ENCODE measurements at regions not wholly inside any gene's neighbourhood (a gene's known extent, or its start where the extent isn't known, plus 50 kb on each side); places are given as distances from the start of the nearest gene placed in this dataset.

GRCh38 chr10:16117305-16117695 is 257.0 kb upstream of the MINDY3 start:
- Histone ChIP-seq H3K18ac (ENCODE audit: low read depth in 1 of 2, low read length in 2 of 2) (no peak overlapping the region), H2AK5ac (ENCODE audit: low read length, severe bottlenecking) (no peak overlapping the region), H2BK120ac (ENCODE audit: low read depth, low read length) (no peak overlapping the region), H3K14ac (ENCODE audit: low read length in 2 of 2) (no peak overlapping the region), H3K9me3 (ENCODE audit: control insufficient read depth, low read length) (no peaks in the 10 kb centered on the region), H3K36me3 (ENCODE audit: control insufficient read depth in 1 of 2, insufficient read depth in 2 of 2, low read depth in 1 of 2, low read length in 2 of 2) (no peaks in the 10 kb centered on the region), H3K4me3 (ENCODE audit: insufficient read depth in 1 of 2, low read depth in 1 of 2, low read length in 2 of 2) (no peak overlapping the region), H3K27ac (ENCODE audit: low read length, poor library complexity, severe bottlenecking) (no peak overlapping the region), H3K4ac (ENCODE audit: low read depth in 1 of 2, low read length in 2 of 2) (no peak overlapping the region), H3K27me3 (ENCODE audit: control insufficient read depth in 1 of 2, insufficient read depth in 1 of 2, low read length in 2 of 2) (peaks cover 0 to 2% of the 10 kb centered on the region in 2 experiments), H4K8ac (ENCODE audit: low read length) (no peak overlapping the region), H2AFZ (ENCODE audit: low read depth, low read length) (no peak overlapping the region), H3K23ac (ENCODE audit: low read length in 2 of 2) (no peak overlapping the region), H2BK15ac (ENCODE audit: low read depth, poor library complexity, severe bottlenecking) (no peak overlapping the region), H4K91ac (ENCODE audit: low read length) (no peak overlapping the region), H3K9ac (ENCODE audit: low read length) (no peak overlapping the region), H3K4me2 (ENCODE audit: low read length, poor library complexity, severe bottlenecking) (no peak overlapping the region), H2BK5ac (ENCODE audit: low read depth, low read length, poor library complexity, severe bottlenecking) (no peak overlapping the region), H3K4me1 (ENCODE audit: control insufficient read depth, insufficient read depth, low read depth, low read length) (no peaks in the 10 kb centered on the region), H3K79me1 (replicated peaks; ENCODE audit: low read length, poor library complexity, severe bottlenecking) (no peaks in the 10 kb centered on the region), H2BK12ac (ENCODE audit: low read length in 2 of 2) (no peak overlapping the region)
- DNase-seq = no peak
- no CpG with 5 or more reads among the region's 4 CpGs for WGBS

DNA sequence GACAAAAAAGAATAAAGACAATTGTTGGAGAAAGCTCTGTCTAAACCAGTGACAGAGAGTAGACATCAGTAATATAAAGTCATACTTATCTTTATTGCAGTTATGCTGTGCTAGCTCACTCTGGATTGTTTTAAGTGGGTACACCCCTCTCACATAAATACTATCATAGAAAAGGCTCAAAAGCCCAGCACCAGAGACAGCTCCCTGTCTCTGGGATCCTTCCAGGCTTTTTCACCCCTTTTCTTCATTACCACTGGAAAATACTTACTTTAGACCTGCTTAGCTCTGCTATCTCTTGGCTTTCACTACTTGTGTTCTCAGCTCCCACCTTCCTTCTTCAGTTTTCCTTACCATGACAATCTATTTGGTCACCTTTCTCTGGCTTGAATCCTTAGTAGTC is 259.1 kb upstream of the MINDY3 start:
- Histone ChIP-seq H4K8ac (ENCODE audit: low read length) (no peak overlapping the region), H3K4me3 (ENCODE audit: insufficient read depth in 1 of 2, low read depth in 1 of 2, low read length in 2 of 2) (no peak overlapping the region), H3K4me1 (ENCODE audit: control insufficient read depth, insufficient read depth, low read depth, low read length) (no peaks in the 10 kb centered on the region), H4K91ac (ENCODE audit: low read length) (no peak overlapping the region), H2BK5ac (ENCODE audit: low read depth, low read length, poor library complexity, severe bottlenecking) (no peak overlapping the region), H2BK12ac (ENCODE audit: low read length in 2 of 2) (no peak overlapping the region), H3K9me3 (ENCODE audit: control insufficient read depth, low read length) (no peaks in the 10 kb centered on the region), H2AK5ac (ENCODE audit: low read length, severe bottlenecking) (no peak overlapping the region), H3K27ac (ENCODE audit: low read length, poor library complexity, severe bottlenecking) (no peak overlapping the region), H2BK15ac (ENCODE audit: low read depth, poor library complexity, severe bottlenecking) (no peak overlapping the region), H3K9ac (ENCODE audit: low read length) (no peak overlapping the region), H3K79me1 (replicated peaks; ENCODE audit: low read length, poor library complexity, severe bottlenecking) (no peaks in the 10 kb centered on the region), H3K4ac (ENCODE audit: low read depth in 1 of 2, low read length in 2 of 2) (no peak overlapping the region), H3K27me3 (ENCODE audit: control insufficient read depth in 1 of 2, insufficient read depth in 1 of 2, low read length in 2 of 2) (no peaks in the 10 kb centered on the region), H3K4me2 (ENCODE audit: low read length, poor library complexity, severe bottlenecking) (no peak overlapping the region), H3K36me3 (ENCODE audit: control insufficient read depth in 1 of 2, insufficient read depth in 2 of 2, low read depth in 1 of 2, low read length in 2 of 2) (no peaks in the 10 kb centered on the region), H3K23ac (ENCODE audit: low read length in 2 of 2) (no peak overlapping the region), H3K14ac (ENCODE audit: low read length in 2 of 2) (no peak overlapping the region), H3K18ac (ENCODE audit: low read depth in 1 of 2, low read length in 2 of 2) (no peak overlapping the region), H2BK120ac (ENCODE audit: low read depth, low read length) (no peak overlapping the region), H2AFZ (ENCODE audit: low read depth, low read length) (no peak overlapping the region)
- DNase-seq = no peak

DNA sequence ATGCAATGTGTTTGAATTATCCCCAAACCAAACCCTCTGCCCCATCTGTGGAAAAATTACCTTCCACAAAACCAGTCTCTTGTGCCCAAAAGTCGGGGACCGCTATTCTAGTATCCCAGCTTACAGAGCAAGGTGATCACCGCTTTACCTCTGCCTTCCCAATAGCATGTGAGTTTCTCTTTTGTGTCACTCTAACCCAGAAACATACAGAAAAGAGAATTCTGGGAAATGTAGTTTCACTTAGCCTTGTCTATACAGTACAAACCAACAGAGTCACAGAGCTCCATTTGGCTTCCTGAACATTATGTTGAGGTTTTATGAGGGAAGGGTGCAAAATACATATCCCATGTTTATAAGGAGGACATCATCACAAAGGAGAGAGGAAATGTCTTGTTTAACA is 260.3 kb upstream of the MINDY3 start:
- no peak overlapping the region for H3K4me2 ChIP-seq (ENCODE audit: low read length, poor library complexity, severe bottlenecking)
- no peaks in the 10 kb centered on the region for H3K79me1 ChIP-seq (replicated peaks; ENCODE audit: low read length, poor library complexity, severe bottlenecking)
- H2BK12ac ChIP-seq (ENCODE audit: low read length in 2 of 2) = no peak overlapping the region
- H4K91ac ChIP-seq (ENCODE audit: low read length) = no peak overlapping the region
- H3K9me3 ChIP-seq (ENCODE audit: control insufficient read depth, low read length) = no peaks in the 10 kb centered on the region
- no peak overlapping the region for H2AK5ac ChIP-seq (ENCODE audit: low read length, severe bottlenecking)
- H3K4me3 ChIP-seq (ENCODE audit: insufficient read depth in 1 of 2, low read depth in 1 of 2, low read length in 2 of 2) = no peak overlapping the region
- H3K27ac ChIP-seq (ENCODE audit: low read length, poor library complexity, severe bottlenecking) = no peak overlapping the region
- H2AFZ ChIP-seq (ENCODE audit: low read depth, low read length) = no peak overlapping the region
- H3K36me3 ChIP-seq (ENCODE audit: control insufficient read depth in 1 of 2, insufficient read depth in 2 of 2, low read depth in 1 of 2, low read length in 2 of 2) = no peaks in the 10 kb centered on the region
- H3K27me3 ChIP-seq (ENCODE audit: control insufficient read depth in 1 of 2, insufficient read depth in 1 of 2, low read length in 2 of 2) = no peaks in the 10 kb centered on the region
- 56% methylated on average over 3 of the region's 3 CpGs for WGBS
- no peak for DNase-seq
- H3K4me1 ChIP-seq (ENCODE audit: control insufficient read depth, insufficient read depth, low read depth, low read length) = no peaks in the 10 kb centered on the region
- H3K23ac ChIP-seq (ENCODE audit: low read length in 2 of 2) = no peak overlapping the region
- H2BK120ac ChIP-seq (ENCODE audit: low read depth, low read length) = no peak overlapping the region
- H4K8ac ChIP-seq (ENCODE audit: low read length) = no peak overlapping the region
- no peak overlapping the region for H2BK15ac ChIP-seq (ENCODE audit: low read depth, poor library complexity, severe bottlenecking)
- H2BK5ac ChIP-seq (ENCODE audit: low read depth, low read length, poor library complexity, severe bottlenecking) = no peak overlapping the region
- no peak overlapping the region for H3K4ac ChIP-seq (ENCODE audit: low read depth in 1 of 2, low read length in 2 of 2)
- no peak overlapping the region for H3K9ac ChIP-seq (ENCODE audit: low read length)
- no peak overlapping the region for H3K14ac ChIP-seq (ENCODE audit: low read length in 2 of 2)
- H3K18ac ChIP-seq (ENCODE audit: low read depth in 1 of 2, low read length in 2 of 2) = no peak overlapping the region

- no CpG with 5 or more reads among the region's 2 CpGs for WGBS
- no peak overlapping the region for H3K18ac ChIP-seq (ENCODE audit: low read depth in 1 of 2, low read length in 2 of 2)
Measured at GRCh38 chr10:16141499-16141898, 281.2 kb upstream of the MINDY3 start.

More at GRCh38 chr10:16141499-16141898, 281.2 kb upstream of the MINDY3 start:
- Histone ChIP-seq H2BK120ac (ENCODE audit: low read depth, low read length) (no peak overlapping the region), H3K4ac (ENCODE audit: low read depth in 1 of 2, low read length in 2 of 2) (no peak overlapping the region), H4K91ac (ENCODE audit: low read length) (no peak overlapping the region), H3K27ac (ENCODE audit: low read length, poor library complexity, severe bottlenecking) (no peak overlapping the region), H3K9me3 (ENCODE audit: control insufficient read depth, low read length) (peaks cover 4% of the 10 kb centered on the region), H3K4me3 (ENCODE audit: insufficient read depth in 1 of 2, low read depth in 1 of 2, low read length in 2 of 2) (no peak overlapping the region), H3K27me3 (ENCODE audit: control insufficient read depth in 1 of 2, insufficient read depth in 1 of 2, low read length in 2 of 2) (no peaks in the 10 kb centered on the region), H3K4me2 (ENCODE audit: low read length, poor library complexity, severe bottlenecking) (no peak overlapping the region), H2AFZ (ENCODE audit: low read depth, low read length) (no peak overlapping the region), H3K23ac (ENCODE audit: low read length in 2 of 2) (no peak overlapping the region), H3K9ac (ENCODE audit: low read length) (no peak overlapping the region), H2BK15ac (ENCODE audit: low read depth, poor library complexity, severe bottlenecking) (no peak overlapping the region), H2AK5ac (ENCODE audit: low read length, severe bottlenecking) (no peak overlapping the region), H2BK12ac (ENCODE audit: low read length in 2 of 2) (no peak overlapping the region), H2BK5ac (ENCODE audit: low read depth, low read length, poor library complexity, severe bottlenecking) (no peak overlapping the region), H4K8ac (ENCODE audit: low read length) (no peak overlapping the region), H3K36me3 (ENCODE audit: control insufficient read depth in 1 of 2, insufficient read depth in 2 of 2, low read depth in 1 of 2, low read length in 2 of 2) (no peaks in the 10 kb centered on the region), H3K14ac (ENCODE audit: low read length in 2 of 2) (no peak overlapping the region), H3K4me1 (ENCODE audit: control insufficient read depth, insufficient read depth, low read depth, low read length) (no peaks in the 10 kb centered on the region), H3K79me1 (replicated peaks; ENCODE audit: low read length, poor library complexity, severe bottlenecking) (no peaks in the 10 kb centered on the region)
- DNase-seq = no peak
